Vagina (tissue), 2 donors: ENCODE measurements at regions not wholly inside any gene's neighbourhood (a gene's known extent, or its start where the extent isn't known, plus 50 kb on each side); places are given as distances from the start of the nearest gene placed in this dataset.

Experiments used
- CTCF ChIP-seq, 3 experiments: fragments of 450-650 bp in 2 of 3; fragments of 200-600 bp in 1 of 3; sonication (generic) in 1 of 3; IDR thresholded peaks; one replicate each; pipeline ENCODE4 v1.5.1; 2017 to 2019; ENCODE audit warnings: antibody characterized with exemption in 3 of 3, mild to moderate bottlenecking in 2 of 3, moderate library complexity in 2 of 3
- POLR2A ChIP-seq, 2 donors: fragments of 450-650 bp; IDR thresholded peaks; one replicate each; pipeline ENCODE4 v1.6.1; 2017; ENCODE audit warnings: antibody characterized with exemption in 2 of 2, mild to moderate bottlenecking in 2 of 2, moderate library complexity in 2 of 2
- POLR2AphosphoS5 ChIP-seq, 2 donors: sonication (generic); formaldehyde crosslinking; IDR thresholded peaks; one replicate each; pipeline ENCODE4 v1.9.0; 2017; ENCODE audit warnings: antibody characterized with exemption in 2 of 2, mild to moderate bottlenecking in 2 of 2, low read depth in 1 of 2; ENCODE audit not compliant: insufficient read depth in 1 of 2

GRCh38 chr2:103233691-103234090, 471.9 kb downstream of the TMEM182 start:
- TF ChIP-seq CTCF (IDR thresholded peaks at IDR 0.05) (no peak), POLR2A (IDR thresholded peaks at IDR 0.05) (no peak), POLR2AphosphoS5 (IDR thresholded peaks at IDR 0.05; ENCODE audit: insufficient read depth in 1 of 2, low read depth in 1 of 2) (no peak)
